Type B pancreatic cell (in vitro differentiated cells): ENCODE measurements at regions not wholly inside any gene's neighbourhood (a gene's known extent, or its start where the extent isn't known, plus 50 kb on each side); places are given as distances from the start of the nearest gene placed in this dataset.

Experiments
- DNase-seq: peaks from one replicate; pipeline ENCODE4 v3.0.0; 2021; ENCODE audit warnings: mixed read lengths; ENCODE audit not compliant: unreplicated experiment; ENCODE audit errors: extremely low spot score
- H3K27ac Mint-ChIP-seq: 2 replicates; pipeline ENCODE4 v1.8.0; 2021; ENCODE audit warnings: mild to moderate bottlenecking, mixed read lengths
- H3K27me3 Mint-ChIP-seq: 2 replicates; pipeline ENCODE4 v1.8.0; 2021; ENCODE audit warnings: mixed read lengths
- H3K36me3 Mint-ChIP-seq: 2 replicates; pipeline ENCODE4 v1.8.0; 2021; ENCODE audit warnings: mixed read lengths
- H3K4me1 Mint-ChIP-seq: one replicate; pipeline ENCODE4 v1.8.0; 2021; ENCODE audit warnings: mixed read lengths; ENCODE audit not compliant: unreplicated experiment
- H3K4me3 Mint-ChIP-seq: 2 replicates; pipeline ENCODE4 v1.8.0; 2021; ENCODE audit warnings: mild to moderate bottlenecking, mixed read lengths
- H3K9me3 Mint-ChIP-seq: 2 replicates; pipeline ENCODE4 v1.8.0; 2021; ENCODE audit warnings: mixed read lengths
- TF ChIP-seq, protein P1 (sequence below): fragments of 200-600 bp; sonication (generic); conservative IDR thresholded peaks from 2 replicates; pipeline ENCODE4 v1.5.0; 2021; ENCODE audit warnings: antibody characterized with exemption, mild to moderate bottlenecking

DNA sequence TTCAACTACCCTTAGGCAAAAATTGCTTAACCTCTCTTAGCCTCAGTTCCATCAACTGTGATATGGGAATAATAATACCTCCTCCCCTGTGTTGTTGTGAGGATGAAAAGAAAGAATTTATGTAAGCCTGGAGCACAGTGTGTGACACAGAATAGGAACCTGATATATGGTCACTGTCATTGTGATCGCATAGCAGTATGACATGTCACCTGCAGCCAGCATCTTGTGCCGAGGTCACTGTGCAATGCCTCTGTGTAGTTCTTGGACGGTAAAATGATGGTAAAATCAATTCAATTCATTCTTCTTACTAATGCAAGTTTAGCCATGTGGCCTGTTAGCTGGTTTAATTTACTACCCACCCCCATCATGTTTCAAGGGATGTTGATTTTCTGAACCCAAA is 54.6 kb upstream of the GPR158 start:
- no peaks in the 10 kb centered on the region for H3K36me3 Mint-ChIP-seq
- peaks cover 4% of the 10 kb centered on the region for H3K27me3 Mint-ChIP-seq
- DNase-seq: no peak
- TF ChIP-seq, protein P1, sequence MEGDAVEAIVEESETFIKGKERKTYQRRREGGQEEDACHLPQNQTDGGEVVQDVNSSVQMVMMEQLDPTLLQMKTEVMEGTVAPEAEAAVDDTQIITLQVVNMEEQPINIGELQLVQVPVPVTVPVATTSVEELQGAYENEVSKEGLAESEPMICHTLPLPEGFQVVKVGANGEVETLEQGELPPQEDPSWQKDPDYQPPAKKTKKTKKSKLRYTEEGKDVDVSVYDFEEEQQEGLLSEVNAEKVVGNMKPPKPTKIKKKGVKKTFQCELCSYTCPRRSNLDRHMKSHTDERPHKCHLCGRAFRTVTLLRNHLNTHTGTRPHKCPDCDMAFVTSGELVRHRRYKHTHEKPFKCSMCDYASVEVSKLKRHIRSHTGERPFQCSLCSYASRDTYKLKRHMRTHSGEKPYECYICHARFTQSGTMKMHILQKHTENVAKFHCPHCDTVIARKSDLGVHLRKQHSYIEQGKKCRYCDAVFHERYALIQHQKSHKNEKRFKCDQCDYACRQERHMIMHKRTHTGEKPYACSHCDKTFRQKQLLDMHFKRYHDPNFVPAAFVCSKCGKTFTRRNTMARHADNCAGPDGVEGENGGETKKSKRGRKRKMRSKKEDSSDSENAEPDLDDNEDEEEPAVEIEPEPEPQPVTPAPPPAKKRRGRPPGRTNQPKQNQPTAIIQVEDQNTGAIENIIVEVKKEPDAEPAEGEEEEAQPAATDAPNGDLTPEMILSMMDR: no peak
- no peak overlapping the region for H3K4me3 Mint-ChIP-seq
- H3K4me1 Mint-ChIP-seq: peaks cover 4% of the 10 kb centered on the region
- no peak overlapping the region for H3K27ac Mint-ChIP-seq
- H3K9me3 Mint-ChIP-seq: no peaks in the 10 kb centered on the region
